GM10248 (cell line): ENCODE measurements at regions not wholly inside any gene's neighbourhood (a gene's known extent, or its start where the extent isn't known, plus 50 kb on each side); places are given as distances from the start of the nearest gene placed in this dataset.
"Not testable (repeated sequence)": the region's sequence is repeated elsewhere in the genome, so short reads cannot be mapped to it uniquely, and the experiment has no call there.

ENCODE experiments used
- CTCF ChIA-PET: fragments of 300-600 bp; sonication (Branson Sonifier 250); formaldehyde crosslinking; extraction: SDS; loops from one replicate; lab custom pipeline; 2021; ENCODE audit warnings: antibody characterized with exemption; lab: Yijun Ruan, JAX
- POLR2A ChIA-PET: fragments of 350-650 bp; sonication (Branson Sonifier 250); formaldehyde crosslinking; extraction: SDS; loops from one replicate; lab custom pipeline; 2020; ENCODE audit warnings: antibody characterized with exemption; lab: Yijun Ruan, JAX
- DNase-seq: peaks from one replicate; pipeline ENCODE4 v3.0.0; 2012; ENCODE audit errors: extremely low spot score
- CTCF ChIP-seq: IDR thresholded peaks from 2 replicates; pipeline ENCODE4 v1.5.1; 2012; ENCODE audit warnings: mild to moderate bottlenecking, low read depth; ENCODE audit errors: extremely low read depth, missing control alignments, control extremely low read depth

DNA sequence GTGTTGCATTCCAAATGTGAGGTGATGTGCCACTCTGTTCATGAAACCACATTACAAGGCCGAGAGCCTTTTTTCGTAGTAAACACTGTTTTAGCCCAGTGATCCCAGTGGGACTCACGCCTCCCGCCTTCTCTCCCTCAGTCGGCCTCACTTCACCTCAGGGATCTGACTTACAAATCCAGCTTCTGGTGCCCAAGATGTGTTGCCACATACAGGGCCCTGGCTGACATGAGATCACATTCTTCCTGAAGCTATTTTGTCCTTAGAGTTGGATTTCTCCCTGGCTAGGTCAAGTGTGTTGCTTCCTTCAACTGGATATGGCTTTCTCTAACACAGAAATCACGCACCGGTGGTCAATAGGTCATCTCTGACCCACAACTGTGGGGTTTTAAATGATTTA is 354.7 kb downstream of the FBXW7 start:
- ChIA-PET CTCF (no interaction called here), POLR2A (no interaction called here)
- DNase-seq, result no peak
- no peak for TF ChIP-seq CTCF

DNA sequence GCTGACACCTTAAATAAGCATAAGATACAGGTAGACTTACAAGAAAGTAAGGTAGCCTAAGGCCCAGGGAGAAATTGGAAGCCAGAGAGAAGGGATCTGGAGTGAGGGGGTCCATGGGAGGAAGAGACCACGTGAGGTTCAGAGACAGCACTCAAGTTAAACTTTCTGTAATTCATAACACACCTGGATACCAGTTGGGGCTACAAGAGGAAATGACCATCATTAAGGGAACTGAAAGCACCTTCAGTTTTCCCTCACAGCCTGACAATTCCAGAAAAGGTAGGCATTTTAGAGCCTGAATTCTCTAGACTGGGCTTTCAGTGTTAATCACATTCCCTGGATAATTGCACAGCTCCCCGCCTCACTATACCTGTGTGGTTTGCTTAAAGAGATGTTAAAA is 355.5 kb downstream of the FBXW7 start:
- ChIA-PET CTCF (no interaction called here), POLR2A (no interaction called here)
- DNase-seq, result no peak
- no peak for TF ChIP-seq CTCF

GRCh38 chr4:152177538-152177937 is 358.4 kb downstream of the FBXW7 start:
- CTCF ChIA-PET, POLR2A ChIA-PET: not testable (repeated sequence)

GRCh38 chr4:152176627-152177214 is 359.2 kb downstream of the FBXW7 start:
- no peak for TF ChIP-seq CTCF
- CTCF ChIA-PET, result interaction anchor here (0.9 kb wide), 1 partner anchor 14 kb away, joined by 3 read pairs; no protein-coding TSS in a partner anchor
- POLR2A ChIA-PET, result interaction anchor here (0.6 kb wide), 1 partner anchor 139 kb away, joined by 13 read pairs; no protein-coding TSS in a partner anchor
- no peak for DNase-seq

More at GRCh38 chr4:152177538-152177937, 358.4 kb downstream of the FBXW7 start:
- DNase-seq, result not testable (repeated sequence)

DNA sequence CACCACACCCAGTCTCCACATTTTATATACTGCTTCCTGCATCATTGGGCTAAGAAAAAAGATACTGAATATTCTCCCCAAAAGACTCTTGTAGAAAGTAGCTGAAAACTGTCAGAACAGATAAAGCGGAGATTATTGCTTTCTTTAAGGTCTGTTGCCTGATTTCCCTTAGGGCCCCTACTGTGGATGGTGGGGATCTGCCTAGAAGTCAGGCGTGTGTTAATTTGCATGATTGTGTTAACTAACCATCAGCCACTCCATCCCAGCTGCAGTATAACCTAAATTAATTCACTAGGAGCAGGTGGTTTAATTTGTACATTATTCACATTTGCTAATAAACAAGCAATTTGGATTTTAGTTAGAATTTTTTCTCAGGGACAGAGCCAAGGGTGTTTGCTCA is 360.3 kb downstream of the FBXW7 start:
- DNase-seq, result no peak
- TF ChIP-seq CTCF, result no peak
- ChIA-PET CTCF (interaction anchor here (0.9 kb wide), 1 partner anchor 13 kb away, joined by 3 read pairs; no protein-coding TSS in a partner anchor), POLR2A (no interaction called here)

DNA sequence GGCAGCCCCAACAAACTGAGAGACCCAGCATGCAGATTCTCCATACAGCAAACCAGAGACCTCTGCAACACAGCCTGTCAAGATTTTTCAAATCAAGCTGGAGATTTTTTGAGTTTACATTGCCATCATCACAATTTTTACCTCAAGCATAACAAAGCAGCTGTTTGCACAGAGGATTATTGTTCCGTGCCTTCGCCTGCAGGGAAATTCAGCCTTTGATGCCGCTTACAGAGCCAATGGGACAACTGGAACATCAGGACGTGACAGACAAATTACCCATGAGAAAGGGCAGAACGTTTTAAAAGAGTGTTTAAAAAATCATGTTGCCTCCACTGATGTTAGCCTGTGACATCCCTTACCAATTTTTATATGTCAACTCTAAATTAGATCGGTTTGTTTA is 363.7 kb downstream of the FBXW7 start:
- ChIA-PET POLR2A (no interaction called here), CTCF (interaction anchor here (1.1 kb wide), 1 partner anchor 14 kb away, joined by 3 read pairs; no protein-coding TSS in a partner anchor)
- DNase-seq, result no peak
- TF ChIP-seq CTCF, result no peak

- CTCF ChIA-PET, result interaction anchor here (1.1 kb wide), 1 partner anchor 13 kb away, joined by 3 read pairs; no protein-coding TSS in a partner anchor
- DNase-seq, result no peak
- POLR2A ChIA-PET, result no interaction called here
- TF ChIP-seq CTCF, result no peak
Observed at GRCh38 chr4:152171556-152171955, 364.3 kb downstream of the FBXW7 start.
